HEK293 (cell line): ENCODE measurements at regions not wholly inside any gene's neighbourhood (a gene's known extent, or its start where the extent isn't known, plus 50 kb on each side); places are given as distances from the start of the nearest gene placed in this dataset.

Source experiments
- CTCF ChIA-PET: fragments of 350-600 bp; formaldehyde crosslinking; extraction: SDS; loops from one replicate; lab custom pipeline; 2021; ENCODE audit warnings: antibody characterized with exemption; lab: Yijun Ruan, JAX
- POLR2A ChIA-PET: fragments of 300-600 bp; formaldehyde crosslinking; extraction: SDS; loops from one replicate; lab custom pipeline; 2020; ENCODE audit warnings: antibody characterized with exemption, inconsistent platforms; lab: Yijun Ruan, JAX
- H3K27ac ChIP-seq: fragments of 200-500 bp; sonication (Bioruptor generic); 2 replicates; pipeline ENCODE4 v1.5.1; 2014; ENCODE audit warnings: low read depth, low read length, control low read depth, inconsistent platforms; ENCODE audit errors: extremely low read depth
- H3K36me3 ChIP-seq, 2 experiments: fragments of 200-500 bp in 1 of 2; sonication (Bioruptor generic) in 1 of 2; 1 replicate in 1 of 2; 2 replicates in 1 of 2; pipeline ENCODE4 v1.5.1; 2014 to 2017; ENCODE audit warnings: inconsistent platforms in 2 of 2, low read length in 2 of 2; ENCODE audit not compliant: control insufficient read depth in 2 of 2, insufficient read depth in 1 of 2
- H3K4me1 ChIP-seq: fragments of 200-500 bp; sonication (Bioruptor generic); 2 replicates; pipeline ENCODE4 v1.5.1; 2014; ENCODE audit warnings: mild to moderate bottlenecking, low read length, inconsistent platforms; ENCODE audit not compliant: control insufficient read depth, insufficient read depth
- H3K4me3 ChIP-seq: 2 replicates; pipeline ENCODE4 v1.5.1; 2011; ENCODE audit warnings: low read depth, mild to moderate bottlenecking, control low read depth, low read length, moderate library complexity
- H3K9me3 ChIP-seq: fragments of 200-500 bp; sonication (Bioruptor generic); 2 replicates; pipeline ENCODE4 v1.5.1; 2014; ENCODE audit warnings: low read depth, low read length, inconsistent platforms; ENCODE audit not compliant: control insufficient read depth, insufficient read depth
- AEBP2 ChIP-seq: fragments of 450-650 bp; formaldehyde crosslinking; IDR thresholded peaks from 2 replicates; pipeline ENCODE4 v1.5.1; 2016; ENCODE audit warnings: missing biosample characterization, missing genetic modification characterization, borderline replicate concordance
- KLF1 ChIP-seq: fragments of 450-650 bp; formaldehyde crosslinking; IDR thresholded peaks from 2 replicates; pipeline ENCODE4 v1.5.1; 2016; ENCODE audit warnings: missing biosample characterization, missing genetic modification characterization
- KLF10 ChIP-seq: fragments of 450-650 bp; IDR thresholded peaks from 2 replicates; pipeline ENCODE4 v1.5.1; 2018; ENCODE audit warnings: missing biosample characterization, mild to moderate bottlenecking, missing genetic modification characterization
- KLF8 ChIP-seq: fragments of 450-650 bp; formaldehyde crosslinking; IDR thresholded peaks from 2 replicates; pipeline ENCODE4 v1.5.1; 2016; ENCODE audit warnings: missing biosample characterization, missing genetic modification characterization
- OVOL3 ChIP-seq: fragments of 450-650 bp; formaldehyde crosslinking; IDR thresholded peaks from 2 replicates; pipeline ENCODE4 v1.5.1; 2016; ENCODE audit warnings: missing biosample characterization, missing genetic modification characterization
- REST ChIP-seq: fragments of 450-650 bp; formaldehyde crosslinking; IDR thresholded peaks from 2 replicates; pipeline ENCODE4 v1.5.1; 2016; ENCODE audit warnings: missing biosample characterization, missing genetic modification characterization
- SP2 ChIP-seq: fragments of 450-650 bp; formaldehyde crosslinking; IDR thresholded peaks from 2 replicates; pipeline ENCODE4 v1.5.1; 2016; ENCODE audit warnings: missing biosample characterization, missing genetic modification characterization
- TRIM28 ChIP-seq: IDR thresholded peaks from 2 replicates; pipeline ENCODE4 v1.6.1; 2011; ENCODE audit warnings: low read length, control low read depth, borderline replicate concordance
- ZBTB11 ChIP-seq: fragments of 450-650 bp; formaldehyde crosslinking; conservative IDR thresholded peaks from 2 replicates; pipeline ENCODE4 v1.5.1; 2016; ENCODE audit warnings: low read depth, missing biosample characterization, missing genetic modification characterization
- ZBTB49 ChIP-seq: fragments of 450-650 bp; formaldehyde crosslinking; IDR thresholded peaks from 2 replicates; pipeline ENCODE4 v1.5.1; 2016; ENCODE audit warnings: missing biosample characterization, missing genetic modification characterization, low read depth
- ZNF391 ChIP-seq: fragments of 450-650 bp; formaldehyde crosslinking; IDR thresholded peaks from 2 replicates; pipeline ENCODE4 v1.5.1; 2016; ENCODE audit warnings: low read depth, missing biosample characterization, missing genetic modification characterization, borderline replicate concordance
- ZNF548 ChIP-seq: fragments of 450-650 bp; formaldehyde crosslinking; IDR thresholded peaks from 2 replicates; pipeline ENCODE4 v1.5.1; 2016; ENCODE audit warnings: missing biosample characterization, missing genetic modification characterization
- ZNF596 ChIP-seq: fragments of 450-650 bp; IDR thresholded peaks from 2 replicates; pipeline ENCODE4 v1.5.0; 2018; ENCODE audit warnings: missing biosample characterization, mild to moderate bottlenecking, missing genetic modification characterization, moderate library complexity
- ZSCAN16 ChIP-seq: fragments of 450-650 bp; formaldehyde crosslinking; IDR thresholded peaks from 2 replicates; pipeline ENCODE4 v1.5.1; 2016; ENCODE audit warnings: missing biosample characterization, missing genetic modification characterization
- ZSCAN5A ChIP-seq: fragments of 450-650 bp; formaldehyde crosslinking; IDR thresholded peaks from 2 replicates; pipeline ENCODE4 v1.5.1; 2016; ENCODE audit warnings: missing biosample characterization, missing genetic modification characterization

- ChIA-PET POLR2A (no interaction called here), CTCF (interaction anchor here (0.9 kb wide), 1 partner anchor 18 kb away, joined by 3 read pairs; no protein-coding TSS in a partner anchor)
- Histone ChIP-seq H3K4me1 (no peaks in the 10 kb centered on the region), H3K9me3 (no peaks in the 10 kb centered on the region; the same call in 1 of the 2 replicates), H3K4me3 (no peak overlapping the region), H3K36me3 (no peaks in the 10 kb centered on the region), H3K27ac (no peak overlapping the region)
- no peak for TF ChIP-seq KLF10 (tag by site-specific recombination)
- TF ChIP-seq ZBTB49 (tag by site-specific recombination): no peak
- no peak for TF ChIP-seq ZSCAN16 (tag by site-specific recombination)
- no peak for TF ChIP-seq KLF1 (tag by site-specific recombination)
- TF ChIP-seq ZNF391 (tag by site-specific recombination): no peak
- TF ChIP-seq AEBP2: no peak
- TF ChIP-seq TRIM28: no peak
These were observed 83.9 kb upstream of the HCN1 start for GRCh38 chr5:45779874-45780671.

- Histone ChIP-seq H3K27ac (no peak overlapping the region), H3K36me3 (no peaks in the 10 kb centered on the region), H3K4me1 (no peaks in the 10 kb centered on the region), H3K9me3 (no peaks in the 10 kb centered on the region; the same call in 1 of the 2 replicates), H3K4me3 (no peak overlapping the region)
- CTCF ChIA-PET: interaction anchor here (0.6 kb wide), 1 partner anchor 553 kb away, joined by 3 read pairs; no protein-coding TSS in a partner anchor
- POLR2A ChIA-PET: no interaction called here
- TF ChIP-seq ZSCAN5A (tag by site-specific recombination): no peak
- no peak for TF ChIP-seq SP2 (tag by site-specific recombination)
- no peak for TF ChIP-seq OVOL3 (tag by site-specific recombination)
- TF ChIP-seq ZNF548 (tag by site-specific recombination): no peak
- no peak for TF ChIP-seq ZBTB11 (tag by site-specific recombination)
- no peak for TF ChIP-seq REST (tag by site-specific recombination)
- no peak for TF ChIP-seq ZNF596
- TF ChIP-seq KLF8 (tag by site-specific recombination): no peak
These were observed 78.3 kb upstream of the HCN1 start for GRCh38 chr5:45774528-45774927.
